Lower lobe of right lung (tissue), 2 donors: ENCODE measurements at regions not wholly inside any gene's neighbourhood (a gene's known extent, or its start where the extent isn't known, plus 50 kb on each side); places are given as distances from the start of the nearest gene placed in this dataset.

Experiments
- ATAC-seq, 2 donors: fragments of 200-7000 bp; cut with Tn5 transposase; one replicate each; pipeline ENCODE4 v1.9.1; 2020 to 2022; ENCODE audit warnings: mild to moderate bottlenecking in 2 of 2, moderate library complexity in 2 of 2
- DNase-seq: peaks from one replicate; pipeline ENCODE4 v3.0.0-alpha.2; 2020
- H3K27ac ChIP-seq: fragments of 200-600 bp; one replicate; pipeline ENCODE4 v1.8.0; 2022
- H3K27me3 ChIP-seq: fragments of 200-600 bp; one replicate; pipeline ENCODE4 v1.8.0; 2022; ENCODE audit warnings: low read depth
- H3K36me3 ChIP-seq: fragments of 200-600 bp; one replicate; pipeline ENCODE4 v1.8.0; 2022; ENCODE audit warnings: mild to moderate bottlenecking
- H3K4me1 ChIP-seq: fragments of 200-600 bp; one replicate; pipeline ENCODE4 v1.8.0; 2022
- H3K4me3 ChIP-seq: fragments of 200-600 bp; one replicate; pipeline ENCODE4 v1.8.0; 2022; ENCODE audit warnings: mild to moderate bottlenecking
- H3K9me3 ChIP-seq: fragments of 200-600 bp; one replicate; pipeline ENCODE4 v1.8.0; 2022
- CTCF ChIP-seq: fragments of 200-600 bp; IDR thresholded peaks from one replicate; pipeline ENCODE4 v1.8.0; 2022; ENCODE audit warnings: antibody characterized with exemption, mild to moderate bottlenecking
- intact Hi-C: fragments of 100-400 bp; cut with DNase I; formaldehyde crosslinking; loops from one replicate; pipeline ENCODE4 v1.11.0; 2022
- donor health status: DM: no; HTN: yes; CAD: no; lungs with severe emphysema.

- DNase-seq (no peak), ATAC-seq (no peak)
- Histone ChIP-seq H3K36me3 (no peaks in the 10 kb centered on the region), H3K27me3 (no peaks in the 10 kb centered on the region), H3K4me3 (no peak overlapping the region), H3K9me3 (no peaks in the 10 kb centered on the region), H3K27ac (no peak overlapping the region), H3K4me1 (no peaks in the 10 kb centered on the region)
- intact Hi-C loops: no loop called here
- TF ChIP-seq CTCF: no peak
Measured at GRCh38 chr7:118072893-118073674, 110.9 kb upstream of the LSM8 start.

- intact Hi-C loops: no loop called here
- Histone ChIP-seq H3K4me1 (no peaks in the 10 kb centered on the region), H3K4me3 (no peak overlapping the region), H3K27me3 (no peaks in the 10 kb centered on the region), H3K36me3 (no peaks in the 10 kb centered on the region), H3K9me3 (no peaks in the 10 kb centered on the region), H3K27ac (no peak overlapping the region)
- ATAC-seq (no peak), DNase-seq (no peak)
- TF ChIP-seq CTCF: no peak
Measured at GRCh38 chr7:118075936-118076335, 108.0 kb upstream of the LSM8 start.

- H3K27me3 ChIP-seq: no peaks in the 10 kb centered on the region
Measured at GRCh38 chr7:118076564-118076963, 107.4 kb upstream of the LSM8 start.

GRCh38 chr7:118078015-118078414 lies 105.9 kb upstream of the LSM8 start:
- intact Hi-C loops: no loop called here
- H3K36me3 ChIP-seq: no peaks in the 10 kb centered on the region
- no peaks in the 10 kb centered on the region for H3K9me3 ChIP-seq
- no peak overlapping the region for H3K4me3 ChIP-seq
- ATAC-seq (no peak), DNase-seq (no peak)
- no peaks in the 10 kb centered on the region for H3K4me1 ChIP-seq
- no peak overlapping the region for H3K27ac ChIP-seq
- TF ChIP-seq CTCF: no peak
- H3K27me3 ChIP-seq: no peaks in the 10 kb centered on the region

More at GRCh38 chr7:118076564-118076963, 107.4 kb upstream of the LSM8 start:
- Histone ChIP-seq H3K36me3 (no peaks in the 10 kb centered on the region), H3K9me3 (no peaks in the 10 kb centered on the region), H3K4me3 (no peak overlapping the region), H3K27ac (no peak overlapping the region), H3K4me1 (no peaks in the 10 kb centered on the region)
- DNase-seq (no peak), ATAC-seq (no peak)
- no peak for TF ChIP-seq CTCF
- intact Hi-C loops: no loop called here

GRCh38 chr7:118079369-118079768 lies 104.6 kb upstream of the LSM8 start:
- H3K27me3 ChIP-seq: no peaks in the 10 kb centered on the region
- no peak for ATAC-seq
- H3K4me1 ChIP-seq: no peaks in the 10 kb centered on the region
- no peaks in the 10 kb centered on the region for H3K9me3 ChIP-seq
- no peak overlapping the region for H3K27ac ChIP-seq
- DNase-seq: no peak
- intact Hi-C loops: no loop called here
- H3K36me3 ChIP-seq: no peaks in the 10 kb centered on the region
- TF ChIP-seq CTCF: no peak
- no peak overlapping the region for H3K4me3 ChIP-seq
